ENCODE measurements at regions not wholly inside any gene's neighbourhood (a gene's known extent, or its start where the extent isn't known, plus 50 kb on each side); places are given as distances from the start of the nearest gene placed in this dataset.

GRCh38 chr20:6702144-6702543, 65.3 kb upstream of the BMP2 start:
- TF ChIP-seq RAD21 (IDR thresholded peaks at IDR 0.05 in 1 of 2, conservative IDR thresholded peaks at IDR 0.05 in 1 of 2; ENCODE audit: low read depth in 2 of 2, low read length in 2 of 2): no peak
- TF ChIP-seq POLR2A (IDR thresholded peaks at IDR 0.05; ENCODE audit: control extremely low read depth in 1 of 2, low read depth in 2 of 2, low read length in 2 of 2): no peak
- TF ChIP-seq JUN (IDR thresholded peaks at IDR 0.05; ENCODE audit: low read depth, low read length): no peak
- TF ChIP-seq TEAD4 (IDR thresholded peaks at IDR 0.05; ENCODE audit: low read depth, low read length): no peak
- TF ChIP-seq CTCF (IDR thresholded peaks at IDR 0.05; ENCODE audit: control extremely low read depth in 1 of 3, insufficient read depth in 1 of 3, low read depth in 1 of 3, low read length in 3 of 3): no peak
- no peak for TF ChIP-seq ATF2 (IDR thresholded peaks at IDR 0.05; ENCODE audit: low read length)
- no peak for TF ChIP-seq HDAC6 (IDR thresholded peaks at IDR 0.05; ENCODE audit: low read depth, low read length)
- no peak for TF ChIP-seq GABPA (IDR thresholded peaks at IDR 0.05; ENCODE audit: borderline replicate concordance, insufficient read depth, low read length)
- no peak for TF ChIP-seq EZH2 (IDR thresholded peaks at IDR 0.05; ENCODE audit: low read depth, low read length, severe bottlenecking)
- no peak for TF ChIP-seq NANOG (IDR thresholded peaks at IDR 0.05; ENCODE audit: insufficient read depth, low read depth, low read length, poor library complexity, severe bottlenecking)
- TF ChIP-seq SIN3A (conservative IDR thresholded peaks at IDR 0.05 in 1 of 2, IDR thresholded peaks at IDR 0.05 in 1 of 2; ENCODE audit: low read depth in 1 of 2, low read length in 2 of 2): no peak
- TF ChIP-seq MAFK (IDR thresholded peaks at IDR 0.05; ENCODE audit: low read depth, low read length): no peak
- no peak for TF ChIP-seq KDM1A (IDR thresholded peaks at IDR 0.05; ENCODE audit: borderline replicate concordance, low read length)
- TF ChIP-seq RNF2 (IDR thresholded peaks at IDR 0.05; ENCODE audit: borderline replicate concordance, low read depth, low read length, missing control alignments, poor library complexity, severe bottlenecking): no peak
